H1 (cell line): ENCODE measurements at regions not wholly inside any gene's neighbourhood (a gene's known extent, or its start where the extent isn't known, plus 50 kb on each side); places are given as distances from the start of the nearest gene placed in this dataset.

Source experiments
- CTCF ChIA-PET: fragments of 300-600 bp; sonication (Branson Sonifier 250); formaldehyde crosslinking; loops from one replicate; lab custom pipeline; 2021; ENCODE audit not compliant: partially characterized antibody; lab: Charles Lee
- POLR2A ChIA-PET: fragments of 300-600 bp; sonication (Branson Sonifier 250); formaldehyde crosslinking; loops from one replicate; lab custom pipeline; 2021; ENCODE audit warnings: inconsistent platforms; ENCODE audit not compliant: partially characterized antibody; lab: Charles Lee
- DNase-seq, 2 experiments: peaks; one replicate each; pipeline versions ENCODE4 v3.0.0 to v3.0.0-alpha.2; 2010 to 2022; ENCODE audit warnings: low spot score in 2 of 2, low read depth in 1 of 2, mixed read lengths in 1 of 2
- FAIRE-seq: peaks from 2 replicates; lab custom pipeline; 2011; peaks lifted over from hg19 to GRCh38; lab: Jason Lieb, UNC
- H2AFZ ChIP-seq: 2 replicates; pipeline ENCODE4 v1.8.1; 2012; ENCODE audit warnings: low read length, inconsistent platforms
- H2AK5ac ChIP-seq: 2 replicates; pipeline ENCODE4 v1.6.1; 2013; ENCODE audit warnings: low read depth, low read length
- H2BK120ac ChIP-seq: replicated peaks from 2 replicates; pipeline ENCODE3; 2013; ENCODE audit warnings: low read depth, low read length, inconsistent platforms
- H2BK12ac ChIP-seq: 2 replicates; pipeline ENCODE4 v1.6.1; 2013; ENCODE audit warnings: low read depth, low read length
- H2BK15ac ChIP-seq: 2 replicates; pipeline ENCODE4 v1.6.1; 2013; ENCODE audit warnings: low read length
- H2BK20ac ChIP-seq: 2 replicates; pipeline ENCODE4 v1.6.1; 2013; ENCODE audit warnings: low read length
- H2BK5ac ChIP-seq: 2 replicates; pipeline ENCODE4 v1.6.1; 2013; ENCODE audit warnings: low read depth, low read length
- H3K14ac ChIP-seq: 2 replicates; pipeline ENCODE4 v1.6.1; 2013; ENCODE audit warnings: inconsistent platforms; ENCODE audit not compliant: insufficient read length
- H3K18ac ChIP-seq: 2 replicates; pipeline ENCODE4 v1.6.1; 2013; ENCODE audit warnings: low read length; ENCODE audit errors: extremely low read depth
- H3K23ac ChIP-seq: 2 replicates; pipeline ENCODE4 v1.6.1; 2013; ENCODE audit warnings: inconsistent platforms; ENCODE audit not compliant: insufficient read length
- H3K23me2 ChIP-seq: 2 replicates; pipeline ENCODE4 v1.6.1; 2013; ENCODE audit warnings: low read depth, low read length
- H3K27ac ChIP-seq: 2 replicates; pipeline ENCODE4 v1.6.1; 2011; ENCODE audit warnings: low read depth, low read length, inconsistent platforms
- H3K27me3 ChIP-seq, 4 experiments: replicated peaks in 1 of 4; 1 replicate in 1 of 4; 2 replicates in 3 of 4; pipeline versions ENCODE4 v1.6.1 to v1.8.1; 2011 to 2013; ENCODE audit warnings: low read length in 3 of 4, mild to moderate bottlenecking in 3 of 4, inconsistent platforms in 2 of 4, mixed read lengths in 2 of 4, moderate library complexity in 1 of 4; ENCODE audit not compliant: control insufficient read depth in 3 of 4, insufficient read depth in 3 of 4; ENCODE audit errors: extremely low read depth in 1 of 4
- H3K36me3 ChIP-seq, 4 experiments: 2 replicates each; pipeline versions ENCODE4 v1.6.1 to v1.8.1; 2011 to 2013; ENCODE audit warnings: mild to moderate bottlenecking in 4 of 4, low read length in 3 of 4, moderate library complexity in 2 of 4, control low read depth in 1 of 4, inconsistent platforms in 1 of 4; ENCODE audit not compliant: insufficient read depth in 4 of 4, control insufficient read depth in 2 of 4
- H3K4ac ChIP-seq: replicated peaks from 2 replicates; pipeline ENCODE3; 2013; ENCODE audit warnings: low read length, low read depth, mixed read lengths, inconsistent platforms; ENCODE audit not compliant: insufficient read length
- H3K4me1 ChIP-seq, 4 experiments: replicated peaks in 1 of 4; 1 replicate in 1 of 4; 2 replicates in 3 of 4; pipeline versions ENCODE4 v1.6.1 to v1.8.1; 2011 to 2013; ENCODE audit warnings: low read length in 3 of 4, inconsistent platforms in 2 of 4, mixed read lengths in 1 of 4; ENCODE audit not compliant: insufficient read depth in 4 of 4, control insufficient read depth in 3 of 4
- H3K4me2 ChIP-seq, 2 experiments: 2 replicates each; pipeline versions ENCODE4 v1.6.1 to v1.8.1; 2011 to 2013; ENCODE audit warnings: low read depth in 2 of 2, low read length in 2 of 2, control low read depth in 1 of 2, inconsistent platforms in 1 of 2, mild to moderate bottlenecking in 1 of 2; ENCODE audit not compliant: insufficient read depth in 1 of 2
- H3K4me3 ChIP-seq, 4 experiments: fragments of 200-600, 300-600 bp in 1 of 4; sonication (generic), shearing (Covaris generic), sonication (Bioruptor Twin) in 1 of 4; 2 replicates each; pipeline versions ENCODE4 v1.5.1 to v1.8.1; 2011 to 2016; ENCODE audit warnings: low read length in 4 of 4, low read depth in 3 of 4, control low read depth in 2 of 4, inconsistent platforms in 2 of 4, mild to moderate bottlenecking in 2 of 4, mixed read lengths in 1 of 4, moderate library complexity in 1 of 4; ENCODE audit not compliant: insufficient read depth in 2 of 4; ENCODE audit errors: extremely low read depth in 1 of 4
- H3K56ac ChIP-seq: replicated peaks from 2 replicates; pipeline ENCODE3; 2013; ENCODE audit warnings: low read depth, mild to moderate bottlenecking, mixed read lengths, low read length, inconsistent platforms; ENCODE audit not compliant: insufficient read length
- H3K79me1 ChIP-seq: 2 replicates; pipeline ENCODE4 v1.6.1; 2013; ENCODE audit warnings: low read depth, low read length, control low read depth
- H3K79me2 ChIP-seq, 2 experiments: 2 replicates each; pipeline versions ENCODE4 v1.6.1 to v1.8.1; 2012 to 2013; ENCODE audit warnings: low read length in 2 of 2, mild to moderate bottlenecking in 2 of 2, inconsistent platforms in 1 of 2; ENCODE audit not compliant: insufficient read depth in 2 of 2, control insufficient read depth in 1 of 2
- H3K9ac ChIP-seq, 4 experiments: replicated peaks in 1 of 4; 1 replicate in 1 of 4; 2 replicates in 3 of 4; pipeline versions ENCODE4 v1.6.1 to v1.8.1; 2011 to 2013; ENCODE audit warnings: low read depth in 3 of 4, low read length in 3 of 4, control low read depth in 2 of 4, mild to moderate bottlenecking in 2 of 4, moderate library complexity in 2 of 4, inconsistent platforms in 1 of 4; ENCODE audit errors: extremely low read depth in 1 of 4
- H3K9me3 ChIP-seq, 2 experiments: 2 replicates each; pipeline versions ENCODE4 v1.6.1 to v1.8.1; 2012 to 2013; ENCODE audit warnings: mild to moderate bottlenecking in 2 of 2, moderate library complexity in 2 of 2, control low read depth in 1 of 2, inconsistent platforms in 1 of 2, low read depth in 1 of 2, low read length in 1 of 2, mixed read lengths in 1 of 2; ENCODE audit not compliant: insufficient read depth in 2 of 2
- H4K20me1 ChIP-seq, 2 experiments: replicated peaks in 1 of 2; 2 replicates each; pipeline versions ENCODE3 to v1.8.1; 2011 to 2013; ENCODE audit warnings: inconsistent platforms in 2 of 2, low read length in 2 of 2, mild to moderate bottlenecking in 1 of 2; ENCODE audit not compliant: insufficient read depth in 2 of 2, control insufficient read depth in 1 of 2
- H4K5ac ChIP-seq: 2 replicates; pipeline ENCODE4 v1.6.1; 2013; ENCODE audit warnings: low read length, low read depth, mixed read lengths, inconsistent platforms; ENCODE audit not compliant: insufficient read length
- H4K8ac ChIP-seq: 2 replicates; pipeline ENCODE4 v1.8.0; 2013; ENCODE audit warnings: mild to moderate bottlenecking, moderate library complexity, low read length, inconsistent platforms; ENCODE audit not compliant: insufficient read depth; ENCODE audit errors: extremely low read depth
- H4K91ac ChIP-seq: replicated peaks from 2 replicates; pipeline ENCODE3; 2013; ENCODE audit warnings: low read length, mixed read lengths, inconsistent platforms; ENCODE audit not compliant: insufficient read length
- ASH2L ChIP-seq: fragments of 200-600, 300-600 bp; sonication (generic); IDR thresholded peaks from one replicate; pipeline ENCODE4 v1.7.1; 2017; ENCODE audit warnings: low read length
- BRCA1 ChIP-seq: IDR thresholded peaks from 2 replicates; pipeline ENCODE4 v1.6.1; 2012; ENCODE audit warnings: low read depth, low read length, improper control_type of control experiment
- CBX5 ChIP-seq: fragments of 300-800, 300-1000 bp; sonication (generic); IDR thresholded peaks from 2 replicates; pipeline ENCODE4 v1.7.1; 2016; ENCODE audit warnings: antibody characterized with exemption, low read length, low read depth
- CTCF ChIP-seq, 3 experiments: IDR thresholded peaks; 1 replicate in 2 of 3; 2 replicates in 1 of 3; pipeline versions ENCODE4 v1.5.1 to v1.6.1; 2011; ENCODE audit warnings: low read length in 3 of 3, mild to moderate bottlenecking in 3 of 3, inconsistent platforms in 2 of 3, low read depth in 1 of 3, moderate library complexity in 1 of 3; ENCODE audit not compliant: insufficient read depth in 1 of 3; ENCODE audit errors: control extremely low read depth in 1 of 3
- EZH2 ChIP-seq: fragments of 200-600 bp; sonication (generic); IDR thresholded peaks from 2 replicates; pipeline ENCODE4 v1.7.1; 2012; ENCODE audit warnings: low read depth, mild to moderate bottlenecking, moderate library complexity, low read length, inconsistent platforms; ENCODE audit not compliant: severe bottlenecking
- HDAC6 ChIP-seq: IDR thresholded peaks from one replicate; pipeline ENCODE4 v1.7.1; 2012; ENCODE audit warnings: low read depth, mild to moderate bottlenecking, inconsistent platforms, low read length, moderate library complexity
- JUN ChIP-seq: IDR thresholded peaks from 2 replicates; pipeline ENCODE4 v1.6.1; 2011; ENCODE audit warnings: low read depth, mild to moderate bottlenecking, improper control_type of control experiment, low read length
- KDM1A ChIP-seq: fragments of 200-600, 300-600 bp; sonication (generic); IDR thresholded peaks from 2 replicates; pipeline ENCODE4 v1.7.1; 2016; ENCODE audit warnings: mild to moderate bottlenecking, low read length, borderline replicate concordance
- KDM5A ChIP-seq: fragments of 200-600 bp; IDR thresholded peaks from 2 replicates; pipeline ENCODE4 v1.7.1; 2012; ENCODE audit warnings: mild to moderate bottlenecking, low read length, inconsistent platforms, mixed read lengths
- SIX5 ChIP-seq: IDR thresholded peaks from 2 replicates; pipeline ENCODE4 v1.6.1; 2011; ENCODE audit warnings: mild to moderate bottlenecking, low read depth, low read length
- SP1 ChIP-seq: IDR thresholded peaks from 2 replicates; pipeline ENCODE4 v1.6.1; 2011; ENCODE audit warnings: low read depth, low read length
- SP2 ChIP-seq: IDR thresholded peaks from 2 replicates; pipeline ENCODE4 v1.6.1; 2012; ENCODE audit warnings: mild to moderate bottlenecking, low read length, inconsistent platforms
- TBP ChIP-seq: IDR thresholded peaks from 2 replicates; pipeline ENCODE4 v1.6.1; 2011; ENCODE audit warnings: low read depth, low read length, improper control_type of control experiment
- TCF12 ChIP-seq: IDR thresholded peaks from 2 replicates; pipeline ENCODE4 v1.6.1; 2011; ENCODE audit warnings: low read depth, mild to moderate bottlenecking, low read length
- WGBS, 2 experiments: shearing (Covaris generic) in 1 of 2; methylation state at CpG; one replicate each; pipeline versions ENCODE4 v1.1.6 to v1.1.7; 2013 to 2015; ENCODE audit warnings: low lambda C conversion rate in 2 of 2, mixed read lengths in 2 of 2, inconsistent platforms in 1 of 2, low coverage in 1 of 2, missing lambda C conversion rate in 1 of 2; ENCODE audit not compliant: insufficient replicate concordance in 2 of 2, insufficient coverage in 1 of 2, insufficient read length in 1 of 2; ENCODE audit errors: extremely low coverage in 1 of 2, missing lambda C conversion rate in 1 of 2; 5-methylcytosine and 5-hydroxymethylcytosine counted together

- H3K23me2 ChIP-seq, result no peaks in the 10 kb centered on the region
- no peak overlapping the region for H3K27ac ChIP-seq
- no peak overlapping the region for H3K4me3 ChIP-seq
- no peak overlapping the region for H3K9ac ChIP-seq
- no peaks in the 10 kb centered on the region; a peak in 1 of 7 replicates for H3K4me1 ChIP-seq
- no peak overlapping the region for H2BK20ac ChIP-seq
- H2BK120ac ChIP-seq, result no peak overlapping the region
- no peak overlapping the region for H2BK12ac ChIP-seq
- no peak overlapping the region for H4K8ac ChIP-seq
- no peak overlapping the region for H2BK5ac ChIP-seq
- H4K20me1 ChIP-seq, result no peaks in the 10 kb centered on the region
- DNase-seq (no peak), FAIRE-seq (no peak)
- no peak overlapping the region for H2BK15ac ChIP-seq
- H3K36me3 ChIP-seq, result no peaks in the 10 kb centered on the region
- H3K9me3 ChIP-seq, result no peaks in the 10 kb centered on the region
- H4K91ac ChIP-seq, result no peak overlapping the region
- no peak overlapping the region for H3K4me2 ChIP-seq
- no peak overlapping the region for H2AFZ ChIP-seq
- no peak overlapping the region for H3K56ac ChIP-seq
- no peak overlapping the region for H4K5ac ChIP-seq
- H3K18ac ChIP-seq, result no peak overlapping the region
- no peak overlapping the region for H3K4ac ChIP-seq
- no peak overlapping the region for H2AK5ac ChIP-seq
- WGBS, 2 experiments, result 88% methylated on average over 4 of the region's 4 CpGs; no CpG with 5 or more reads in 1 of the 2 experiments
- CTCF ChIA-PET, result interaction anchor here (1.4 to 2.4 kb wide), 2 partner anchors 18 to 45 kb away, joined by 4 to 11 read pairs; no protein-coding TSS in a partner anchor
- H3K79me2 ChIP-seq, result no peaks in the 10 kb centered on the region
- no peak overlapping the region for H3K23ac ChIP-seq
- POLR2A ChIA-PET, result no interaction called here
- H3K79me1 ChIP-seq, result no peaks in the 10 kb centered on the region
- no peak overlapping the region for H3K14ac ChIP-seq
- H3K27me3 ChIP-seq, result no peaks in the 10 kb centered on the region
- TF ChIP-seq JUN (no peak), EZH2 (no peak), SIX5 (no peak), CBX5 (no peak), SP1 (no peak), ASH2L (no peak), CTCF (IDR thresholded peaks at IDR 0.05; ENCODE audit: control extremely low read depth in 1 of 3, insufficient read depth in 1 of 3, low read depth in 1 of 3, low read length in 3 of 3) (no peak), KDM1A (no peak), TCF12 (no peak), HDAC6 (no peak), BRCA1 (no peak), KDM5A (no peak), TBP (no peak), SP2 (no peak)
These were observed 181.3 kb downstream of the RPS24 start for GRCh38 chr10:78214955-78215354.
